Caco-2 (cell line): ENCODE measurements at regions not wholly inside any gene's neighbourhood (a gene's known extent, or its start where the extent isn't known, plus 50 kb on each side); places are given as distances from the start of the nearest gene placed in this dataset.

Experiments used
- BruUV-seq: library from RNA; stranded (reverse); fragments of 400-500 nt; replicated peaks from 2 replicates; lab custom pipeline; 2021; lab: Mats Ljungman, UMichigan
- CTCF ChIA-PET: fragments of 300-600 bp; sonication (Branson Sonifier 250); formaldehyde crosslinking; loops from one replicate; lab custom pipeline; 2022; ENCODE audit warnings: antibody characterized with exemption; lab: Charles Lee
- POLR2A ChIA-PET: fragments of 300-600 bp; sonication (Branson Sonifier 250); formaldehyde crosslinking; loops from one replicate; lab custom pipeline; 2022; ENCODE audit warnings: antibody characterized with exemption; lab: Charles Lee
- DNase-seq, 2 experiments: peaks; one replicate each; pipeline versions ENCODE4 v3.0.0 to v3.0.0-alpha.2; 2020 to 2022
- H3K27me3 ChIP-seq: replicated peaks from 2 replicates; pipeline ENCODE4 v1.6.0; 2011; ENCODE audit warnings: low read length; ENCODE audit not compliant: control insufficient read depth, insufficient read depth
- H3K36me3 ChIP-seq: 2 replicates; pipeline ENCODE4 v1.5.1; 2011; ENCODE audit warnings: low read length; ENCODE audit not compliant: control insufficient read depth, insufficient read depth
- H3K4me1 ChIP-seq: fragments of 250-450 bp; sonication (Bioruptor Pico); 2 replicates; pipeline ENCODE4 v1.5.1; 2020; ENCODE audit warnings: mild to moderate bottlenecking
- H3K4me3 ChIP-seq: 2 replicates; pipeline ENCODE4 v1.5.1; 2011; ENCODE audit warnings: low read depth, mild to moderate bottlenecking, control low read depth, low read length
- H3K9me3 ChIP-seq: fragments of 250-450 bp; sonication (Bioruptor Pico); 2 replicates; pipeline ENCODE4 v1.5.1; 2020; ENCODE audit warnings: mild to moderate bottlenecking, moderate library complexity
- H3K27ac Mint-ChIP-seq: one replicate; pipeline ENCODE4 v1.8.0; 2022; ENCODE audit warnings: mixed read lengths; ENCODE audit not compliant: unreplicated experiment
- H3K27me3 Mint-ChIP-seq: one replicate; pipeline ENCODE4 v1.8.0; 2022; ENCODE audit warnings: mixed read lengths; ENCODE audit not compliant: insufficient read depth, unreplicated experiment
- H3K36me3 Mint-ChIP-seq: one replicate; pipeline ENCODE4 v1.8.0; 2022; ENCODE audit warnings: mild to moderate bottlenecking, mixed read lengths; ENCODE audit not compliant: insufficient read depth, unreplicated experiment
- H3K4me1 Mint-ChIP-seq: one replicate; pipeline ENCODE4 v1.8.0; 2022; ENCODE audit warnings: low read depth, mixed read lengths; ENCODE audit not compliant: unreplicated experiment
- H3K4me3 Mint-ChIP-seq: one replicate; pipeline ENCODE4 v1.8.0; 2022; ENCODE audit warnings: mild to moderate bottlenecking, moderate library complexity, mixed read lengths; ENCODE audit not compliant: unreplicated experiment
- H3K9me3 Mint-ChIP-seq: one replicate; pipeline ENCODE4 v1.8.0; 2022; ENCODE audit warnings: mixed read lengths; ENCODE audit not compliant: unreplicated experiment
- intact Hi-C: fragments of 100-400 bp; cut with micrococcal nuclease; formaldehyde crosslinking; loops from one replicate; pipeline ENCODE4 v1.10.0; 2022; ENCODE audit not compliant: unreplicated experiment
- TF ChIP-seq, protein P1 (sequence below), 2 experiments: fragments of 200-600 bp in 1 of 2; IDR thresholded peaks; 1 replicate in 1 of 2; 2 replicates in 1 of 2; pipeline versions ENCODE4 v1.5.1 to v1.8.0; 2011 to 2022; ENCODE audit warnings: antibody characterized with exemption in 1 of 2, control low read depth in 1 of 2, inconsistent platforms in 1 of 2, low read depth in 1 of 2, low read length in 1 of 2, mild to moderate bottlenecking in 1 of 2, moderate library complexity in 1 of 2; ENCODE audit not compliant: insufficient read depth in 1 of 2, severe bottlenecking in 1 of 2, unreplicated experiment in 1 of 2

DNA sequence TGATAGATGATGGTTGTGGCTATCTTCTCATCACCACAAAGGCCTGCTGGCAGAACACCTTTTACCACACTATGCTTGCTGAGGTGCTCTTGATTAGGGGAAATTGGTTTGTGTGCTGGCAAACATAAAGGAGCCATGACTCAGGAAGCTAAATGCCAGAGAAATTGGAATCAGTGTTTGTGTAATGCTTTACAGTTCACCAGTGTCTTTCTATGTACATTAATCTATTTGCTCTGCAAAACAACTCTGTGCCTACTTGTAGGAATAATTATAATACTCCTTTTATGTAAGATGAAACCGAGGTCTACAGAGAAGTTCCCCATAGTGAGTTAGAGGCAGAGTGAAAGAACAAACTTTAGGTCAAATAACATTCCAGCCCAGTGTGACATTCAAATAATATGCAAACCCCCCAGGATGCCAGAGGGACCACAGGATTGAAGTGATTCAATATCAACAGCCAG, 390.5 kb upstream of the HTR2A start:
- DNase-seq: no peak
- TF ChIP-seq, protein P1, sequence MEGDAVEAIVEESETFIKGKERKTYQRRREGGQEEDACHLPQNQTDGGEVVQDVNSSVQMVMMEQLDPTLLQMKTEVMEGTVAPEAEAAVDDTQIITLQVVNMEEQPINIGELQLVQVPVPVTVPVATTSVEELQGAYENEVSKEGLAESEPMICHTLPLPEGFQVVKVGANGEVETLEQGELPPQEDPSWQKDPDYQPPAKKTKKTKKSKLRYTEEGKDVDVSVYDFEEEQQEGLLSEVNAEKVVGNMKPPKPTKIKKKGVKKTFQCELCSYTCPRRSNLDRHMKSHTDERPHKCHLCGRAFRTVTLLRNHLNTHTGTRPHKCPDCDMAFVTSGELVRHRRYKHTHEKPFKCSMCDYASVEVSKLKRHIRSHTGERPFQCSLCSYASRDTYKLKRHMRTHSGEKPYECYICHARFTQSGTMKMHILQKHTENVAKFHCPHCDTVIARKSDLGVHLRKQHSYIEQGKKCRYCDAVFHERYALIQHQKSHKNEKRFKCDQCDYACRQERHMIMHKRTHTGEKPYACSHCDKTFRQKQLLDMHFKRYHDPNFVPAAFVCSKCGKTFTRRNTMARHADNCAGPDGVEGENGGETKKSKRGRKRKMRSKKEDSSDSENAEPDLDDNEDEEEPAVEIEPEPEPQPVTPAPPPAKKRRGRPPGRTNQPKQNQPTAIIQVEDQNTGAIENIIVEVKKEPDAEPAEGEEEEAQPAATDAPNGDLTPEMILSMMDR (IDR thresholded peaks at IDR 0.05; ENCODE audit: insufficient read depth in 1 of 2, low read depth in 1 of 2, low read length in 1 of 2, severe bottlenecking in 1 of 2, unreplicated experiment in 1 of 2): no peak
- H3K9me3 Mint-ChIP-seq: no peaks in the 10 kb centered on the region

DNA sequence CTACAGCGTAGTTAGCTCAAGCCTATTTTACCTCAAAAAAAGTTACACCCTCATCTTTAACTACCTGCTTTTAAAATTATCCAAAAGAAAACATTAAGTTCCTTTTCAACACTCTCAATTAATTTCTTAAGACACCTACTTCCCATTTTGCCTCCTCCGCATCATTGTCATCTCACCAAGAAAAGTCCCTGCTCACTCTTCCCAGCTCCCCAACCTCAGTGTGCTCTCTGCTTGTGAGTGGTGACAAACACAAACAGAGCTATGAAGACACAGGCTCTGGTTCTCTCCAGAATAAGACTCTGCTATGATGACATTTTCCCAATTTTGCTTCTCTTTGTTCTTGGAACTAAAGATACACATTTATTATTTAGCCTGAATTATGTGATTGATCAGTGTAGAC, 385.1 kb upstream of the HTR2A start:
- BruUV-seq: no TSS peak
- no peak for DNase-seq
- POLR2A ChIA-PET: no interaction called here
- H3K9me3 Mint-ChIP-seq: no peaks in the 10 kb centered on the region
- no peak overlapping the region for H3K4me3 Mint-ChIP-seq
- intact Hi-C loops: no loop called here
- H3K27me3 Mint-ChIP-seq: peaks cover 3% of the 10 kb centered on the region
- H3K4me3 ChIP-seq: no peak overlapping the region
- no peak overlapping the region for H3K27ac Mint-ChIP-seq
- H3K36me3 Mint-ChIP-seq: no peaks in the 10 kb centered on the region
- TF ChIP-seq, protein P1 (IDR thresholded peaks at IDR 0.05; ENCODE audit: insufficient read depth in 1 of 2, low read depth in 1 of 2, low read length in 1 of 2, severe bottlenecking in 1 of 2, unreplicated experiment in 1 of 2): no peak
- CTCF ChIA-PET: no interaction called here
- H3K4me1 Mint-ChIP-seq: no peaks in the 10 kb centered on the region
- no peaks in the 10 kb centered on the region for H3K4me1 ChIP-seq
- no peaks in the 10 kb centered on the region for H3K36me3 ChIP-seq
- H3K9me3 ChIP-seq: no peaks in the 10 kb centered on the region
- no peaks in the 10 kb centered on the region for H3K27me3 ChIP-seq

More for the DNA sequence above, 390.5 kb upstream of the HTR2A start:
- POLR2A ChIA-PET: interaction anchor here (0.6 kb wide), 1 partner anchor 86 kb away, joined by 4 read pairs; no protein-coding TSS in a partner anchor
- Histone ChIP-seq H3K4me3 (no peak overlapping the region), H3K9me3 (no peaks in the 10 kb centered on the region), H3K36me3 (no peaks in the 10 kb centered on the region), H3K27me3 (no peaks in the 10 kb centered on the region), H3K4me1 (no peaks in the 10 kb centered on the region)
- Mint-ChIP-seq H3K27me3 (peaks cover 3% of the 10 kb centered on the region), H3K36me3 (no peaks in the 10 kb centered on the region), H3K27ac (no peak overlapping the region), H3K4me3 (no peak overlapping the region), H3K4me1 (no peaks in the 10 kb centered on the region)
- BruUV-seq: no TSS peak
- intact Hi-C loops: no loop called here
- CTCF ChIA-PET: no interaction called here

DNA sequence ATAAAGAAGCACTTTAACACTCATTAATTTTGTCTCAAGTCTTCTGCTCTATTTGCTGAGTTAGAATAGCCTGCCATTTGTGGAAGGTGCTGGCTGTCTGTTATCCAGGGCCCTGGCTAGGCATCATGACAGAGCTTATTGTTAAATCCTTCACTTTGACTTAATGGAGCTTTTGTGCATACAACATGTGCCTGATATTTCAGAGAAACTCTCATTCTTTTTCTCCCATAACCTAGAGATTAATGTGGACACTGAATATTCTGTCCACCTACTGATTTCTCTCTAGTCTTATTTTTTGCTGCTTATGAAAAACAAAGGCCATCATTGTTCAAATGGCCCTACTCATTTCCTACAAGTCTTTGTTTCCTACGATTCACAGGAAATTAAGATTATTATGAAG, 383.1 kb upstream of the HTR2A start:
- ChIA-PET CTCF (no interaction called here), POLR2A (no interaction called here)
- Mint-ChIP-seq H3K27ac (no peak overlapping the region), H3K4me1 (no peaks in the 10 kb centered on the region), H3K9me3 (no peaks in the 10 kb centered on the region), H3K27me3 (peaks cover 11% of the 10 kb centered on the region), H3K4me3 (no peak overlapping the region), H3K36me3 (no peaks in the 10 kb centered on the region)
- no TSS peak for BruUV-seq
- Histone ChIP-seq H3K9me3 (no peaks in the 10 kb centered on the region), H3K4me1 (no peaks in the 10 kb centered on the region), H3K36me3 (no peaks in the 10 kb centered on the region), H3K4me3 (no peak overlapping the region), H3K27me3 (no peaks in the 10 kb centered on the region)
- DNase-seq: no peak
- intact Hi-C loops: no loop called here
- TF ChIP-seq, protein P1 (IDR thresholded peaks at IDR 0.05; ENCODE audit: insufficient read depth in 1 of 2, low read depth in 1 of 2, low read length in 1 of 2, severe bottlenecking in 1 of 2, unreplicated experiment in 1 of 2): no peak
